SK-N-SH (cell line): ENCODE measurements at regions not wholly inside any gene's neighbourhood (a gene's known extent, or its start where the extent isn't known, plus 50 kb on each side); places are given as distances from the start of the nearest gene placed in this dataset.

Experiments used
- CTCF ChIA-PET: fragments of 300-600, 350-600 bp; formaldehyde crosslinking; extraction: SDS; loops from one replicate; lab custom pipeline; 2021; lab: Yijun Ruan, JAX
- POLR2A ChIA-PET: fragments of 350-600 bp; sonication (Branson Sonifier 250); formaldehyde crosslinking; extraction: SDS; loops from one replicate; lab custom pipeline; 2020; ENCODE audit warnings: antibody characterized with exemption, inconsistent platforms; lab: Yijun Ruan, JAX
- DNase-seq: peaks from one replicate; pipeline ENCODE4 v3.0.0; 2012
- H2AFZ ChIP-seq: fragments of 200-600 bp; sonication (generic); 2 replicates; pipeline ENCODE4 v1.8.1; 2016; ENCODE audit warnings: antibody characterized with exemption, mild to moderate bottlenecking, low read depth
- H3F3A ChIP-seq: fragments of 200-600 bp; sonication (generic); replicated peaks from 2 replicates; pipeline ENCODE3; 2016; ENCODE audit warnings: antibody characterized with exemption, mild to moderate bottlenecking; ENCODE audit not compliant: insufficient read depth
- H3K27ac ChIP-seq, 2 experiments: fragments of 200-500 bp in 1 of 2; fragments of 200-600 bp in 1 of 2; sonication (Bioruptor generic) in 1 of 2; sonication (generic), shearing (Covaris generic) in 1 of 2; 2 replicates each; pipeline versions ENCODE4 v1.5.1 to v1.6.1; 2014 to 2016; ENCODE audit warnings: low read depth in 2 of 2, inconsistent platforms in 1 of 2, low read length in 1 of 2, mild to moderate bottlenecking in 1 of 2, mixed read lengths in 1 of 2
- H3K27me3 ChIP-seq: fragments of 200-600 bp; sonication (generic), shearing (Covaris generic); 2 replicates; pipeline ENCODE4 v1.6.1; 2016; ENCODE audit warnings: mixed run types; ENCODE audit not compliant: insufficient read depth
- H3K36me3 ChIP-seq, 2 experiments: fragments of 200-500 bp in 1 of 2; fragments of 200-600 bp in 1 of 2; sonication (Bioruptor generic) in 1 of 2; sonication (generic) in 1 of 2; replicated peaks in 1 of 2; 2 replicates each; pipeline versions ENCODE3 to v1.5.1; 2014 to 2016; ENCODE audit warnings: low read length in 1 of 2, mild to moderate bottlenecking in 1 of 2; ENCODE audit not compliant: insufficient read depth in 2 of 2, control insufficient read depth in 1 of 2
- H3K4me1 ChIP-seq, 2 experiments: fragments of 200-500 bp in 1 of 2; fragments of 200-600 bp in 1 of 2; sonication (Bioruptor generic) in 1 of 2; sonication (generic), shearing (Covaris generic) in 1 of 2; 2 replicates each; pipeline versions ENCODE4 v1.5.1 to v1.6.1; 2014 to 2016; ENCODE audit warnings: low read depth in 1 of 2, low read length in 1 of 2, mixed run types in 1 of 2; ENCODE audit not compliant: insufficient read depth in 2 of 2, control insufficient read depth in 1 of 2
- H3K4me2 ChIP-seq: fragments of 200-600 bp; sonication (generic), shearing (Covaris generic); 2 replicates; pipeline ENCODE4 v1.6.1; 2017; ENCODE audit warnings: mixed run types
- H3K4me3 ChIP-seq, 2 experiments: fragments of 200-500 bp in 1 of 2; fragments of 200-600 bp in 1 of 2; sonication (Bioruptor generic) in 1 of 2; sonication (generic), shearing (Covaris generic) in 1 of 2; 2 replicates each; pipeline versions ENCODE4 v1.5.1 to v1.8.1; 2014 to 2016; ENCODE audit warnings: low read depth in 2 of 2, inconsistent platforms in 1 of 2, low read length in 1 of 2, mild to moderate bottlenecking in 1 of 2, mixed read lengths in 1 of 2, moderate library complexity in 1 of 2
- H3K79me2 ChIP-seq: fragments of 200-600 bp; sonication (generic); 2 replicates; pipeline ENCODE4 v1.8.1; 2017; ENCODE audit warnings: mild to moderate bottlenecking; ENCODE audit not compliant: insufficient read depth
- H3K9ac ChIP-seq: fragments of 200-600 bp; sonication (generic); 2 replicates; pipeline ENCODE4 v1.6.1; 2017; ENCODE audit warnings: mixed run types
- H3K9me2 ChIP-seq: fragments of 200-600 bp; sonication (generic); 2 replicates; pipeline ENCODE4 v1.6.1; 2017; ENCODE audit warnings: mixed run types
- H3K9me3 ChIP-seq: fragments of 200-600 bp; sonication (generic); 2 replicates; pipeline ENCODE4 v1.6.1; 2017; ENCODE audit warnings: mixed run types, mild to moderate bottlenecking, moderate library complexity
- H4K20me1 ChIP-seq: fragments of 200-600 bp; sonication (generic); 2 replicates; pipeline ENCODE4 v1.6.1; 2017; ENCODE audit warnings: mild to moderate bottlenecking, mixed run types; ENCODE audit not compliant: insufficient read depth
- ELF1 ChIP-seq: IDR thresholded peaks from 2 replicates; pipeline ENCODE4 v1.4.0; 2012
- EZH2phosphoT487 ChIP-seq: fragments of 200-600 bp; sonication (generic); IDR thresholded peaks from 2 replicates; pipeline ENCODE4 v1.6.1; 2017; ENCODE audit warnings: low read depth, mixed run types, mild to moderate bottlenecking, antibody characterized with exemption, moderate library complexity, borderline replicate concordance
- FOSL2 ChIP-seq: IDR thresholded peaks from 2 replicates; pipeline ENCODE4 v1.4.0; 2012; ENCODE audit warnings: low read depth, mild to moderate bottlenecking, moderate library complexity, borderline replicate concordance
- FOXM1 ChIP-seq: IDR thresholded peaks from 2 replicates; pipeline ENCODE4 v1.4.0; 2012; ENCODE audit warnings: low read depth, mild to moderate bottlenecking
- GABPA ChIP-seq: IDR thresholded peaks from 2 replicates; pipeline ENCODE4 v1.4.0; 2012; ENCODE audit warnings: low read depth, mild to moderate bottlenecking
- GATA2 ChIP-seq: sonication (generic); formaldehyde crosslinking; IDR thresholded peaks from 2 replicates; pipeline ENCODE4 v1.5.0; 2020; ENCODE audit warnings: mild to moderate bottlenecking, missing genetic modification reagents
- IRF3 ChIP-seq: fragments of 150-350 bp; IDR thresholded peaks from 2 replicates; pipeline ENCODE4 v1.6.1; 2016; ENCODE audit warnings: mild to moderate bottlenecking, low read depth, low read length
- MAX ChIP-seq: IDR thresholded peaks from 2 replicates; pipeline ENCODE4 v1.4.0; 2012; ENCODE audit warnings: low read depth
- MEF2A ChIP-seq: IDR thresholded peaks from 2 replicates; pipeline ENCODE4 v1.4.0; 2012; ENCODE audit warnings: low read depth, borderline replicate concordance
- RAD21 ChIP-seq: IDR thresholded peaks from 2 replicates; pipeline ENCODE4 v1.6.1; 2012; ENCODE audit warnings: mild to moderate bottlenecking, low read length
- RCOR1 ChIP-seq: fragments of 150-350 bp; IDR thresholded peaks from 2 replicates; pipeline ENCODE4 v1.6.1; 2017; ENCODE audit warnings: antibody characterized with exemption, low read length
- RFX5 ChIP-seq: IDR thresholded peaks from 2 replicates; pipeline ENCODE4 v1.6.1; 2012; ENCODE audit warnings: mild to moderate bottlenecking, improper control_type of control experiment, low read length
- RXRA ChIP-seq: IDR thresholded peaks from 2 replicates; pipeline ENCODE4 v1.4.0; 2012; ENCODE audit warnings: low read depth, mild to moderate bottlenecking, borderline replicate concordance
- SIN3A ChIP-seq: IDR thresholded peaks from 2 replicates; pipeline ENCODE4 v1.6.1; 2012; ENCODE audit warnings: low read depth, mild to moderate bottlenecking, low read length, moderate library complexity, borderline replicate concordance
- TAF1 ChIP-seq: IDR thresholded peaks from 2 replicates; pipeline ENCODE4 v1.6.1; 2012; ENCODE audit warnings: low read depth, mild to moderate bottlenecking, low read length, moderate library complexity, borderline replicate concordance
- TCF12 ChIP-seq: IDR thresholded peaks from 2 replicates; pipeline ENCODE4 v1.4.0; 2012
- TEAD4 ChIP-seq: IDR thresholded peaks from 2 replicates; pipeline ENCODE4 v1.4.0; 2012; ENCODE audit warnings: mild to moderate bottlenecking, borderline replicate concordance; ENCODE audit not compliant: insufficient read depth
- USF1 ChIP-seq: IDR thresholded peaks from 2 replicates; pipeline ENCODE4 v1.4.0; 2012; ENCODE audit warnings: low read depth, borderline replicate concordance
- USF2 ChIP-seq: fragments of 150-350 bp; IDR thresholded peaks from 2 replicates; pipeline ENCODE4 v1.6.1; 2017; ENCODE audit warnings: antibody characterized with exemption, low read length, low read depth, borderline replicate concordance
- YY1 ChIP-seq: IDR thresholded peaks from 2 replicates; pipeline ENCODE4 v1.4.0; 2012; ENCODE audit warnings: low read depth, mild to moderate bottlenecking
- ZBTB33 ChIP-seq: IDR thresholded peaks from 2 replicates; pipeline ENCODE4 v1.4.0; 2012; ENCODE audit warnings: low read depth, borderline replicate concordance
- WGBS: methylation state at CpG from one replicate; pipeline ENCODE4 v1.1.6; 2017; ENCODE audit warnings: low lambda C conversion rate; 5-methylcytosine and 5-hydroxymethylcytosine counted together

GRCh38 chr11:39078465-39078864, 2381.0 kb downstream of the LRRC4C start:
- POLR2A ChIA-PET = no interaction called here
- Histone ChIP-seq H3K4me1 (peaks cover 0 to 5% of the 10 kb centered on the region in 2 experiments; a peak in 1 of 4 replicates), H2AFZ (no peak overlapping the region), H3K4me3 (no peak overlapping the region), H4K20me1 (no peaks in the 10 kb centered on the region), H3K27ac (no peak overlapping the region), H3K27me3 (no peaks in the 10 kb centered on the region), H3K9me3 (no peaks in the 10 kb centered on the region), H3K9ac (no peak overlapping the region), H3K4me2 (no peak overlapping the region), H3K36me3 (no peaks in the 10 kb centered on the region), H3F3A (no peaks in the 10 kb centered on the region), H3K79me2 (no peaks in the 10 kb centered on the region), H3K9me2 (no peaks in the 10 kb centered on the region)
- TF ChIP-seq TEAD4 (no peak), RXRA (no peak), IRF3 (no peak), ELF1 (no peak), MAX (no peak), RFX5 (no peak), USF2 (no peak), SIN3A (no peak), TAF1 (no peak), RAD21 (no peak), ZBTB33 (no peak), GATA2 (CRISPR knock-in tag) (no peak), MEF2A (no peak)
- WGBS = 14% methylated on average over 2 of the region's 13 CpGs
- CTCF ChIA-PET = interaction anchor here (1.2 to 1.4 kb wide), 2 partner anchors 10 to 11 kb away, joined by 3 read pairs; no protein-coding TSS in a partner anchor
- no peak for DNase-seq

- CTCF ChIA-PET = no interaction called here
- no peak for DNase-seq
- TF ChIP-seq TAF1 (no peak), ELF1 (no peak), YY1 (no peak), USF2 (no peak), RFX5 (no peak), GABPA (no peak), FOSL2 (no peak), USF1 (no peak), EZH2phosphoT487 (no peak), TCF12 (no peak), RCOR1 (no peak), GATA2 (CRISPR knock-in tag) (no peak), MEF2A (no peak), FOXM1 (no peak)
Observed at GRCh38 chr11:39037611-39038010, 2421.8 kb downstream of the LRRC4C start.

More at GRCh38 chr11:39037611-39038010, 2421.8 kb downstream of the LRRC4C start:
- Histone ChIP-seq H3F3A (no peaks in the 10 kb centered on the region), H3K27me3 (no peaks in the 10 kb centered on the region), H4K20me1 (no peaks in the 10 kb centered on the region), H3K4me1 (peaks cover 0 to 7% of the 10 kb centered on the region in 2 experiments; a peak in 1 of 4 replicates), H3K9me3 (no peaks in the 10 kb centered on the region), H3K79me2 (no peaks in the 10 kb centered on the region), H3K27ac (no peak overlapping the region), H3K36me3 (no peaks in the 10 kb centered on the region), H3K4me3 (no peak overlapping the region), H3K9ac (no peak overlapping the region), H3K9me2 (no peaks in the 10 kb centered on the region), H3K4me2 (no peak overlapping the region), H2AFZ (no peak overlapping the region)
- POLR2A ChIA-PET = no interaction called here
